ENCODE measurements at regions not wholly inside any gene's neighbourhood (a gene's known extent, or its start where the extent isn't known, plus 50 kb on each side); places are given as distances from the start of the nearest gene placed in this dataset.
"Not testable (repeated sequence)": the region's sequence is repeated elsewhere in the genome, so short reads cannot be mapped to it uniquely, and the experiment has no call there.

DNA sequence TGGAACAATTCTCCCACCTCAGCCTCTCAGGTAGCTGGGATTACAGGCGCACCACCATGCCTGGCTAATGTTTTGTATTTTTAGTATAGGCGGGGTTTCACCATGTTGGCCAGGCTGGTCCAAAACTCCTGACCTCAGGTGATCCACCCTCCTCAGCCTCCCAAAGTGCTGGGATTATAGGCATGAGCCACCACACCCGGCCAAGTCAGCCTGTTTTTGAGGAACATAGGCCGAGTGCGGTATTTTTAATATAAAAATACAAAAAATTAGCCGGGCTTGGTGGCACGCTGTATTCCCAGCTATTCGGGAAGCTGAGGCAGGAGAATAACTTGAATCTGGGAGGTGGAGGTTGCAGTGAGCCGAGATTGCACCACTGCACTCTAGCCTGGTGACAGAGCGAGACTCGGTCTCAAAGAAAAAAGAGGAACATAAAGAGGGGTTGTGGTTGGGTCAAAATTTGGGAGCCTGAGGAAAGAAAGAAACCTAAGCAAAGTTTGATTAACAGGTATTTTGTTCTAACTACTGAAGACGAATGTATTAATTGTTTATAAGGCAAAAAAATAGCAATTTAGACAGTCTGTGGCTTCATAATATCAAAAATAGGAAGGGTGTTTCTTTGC lies 51.6 kb upstream of the ZNF254 start:
- not testable (repeated sequence) for H3K4me3 ChIP-seq, H3K9me3 ChIP-seq, H3K36me3 ChIP-seq, H3K27me3 ChIP-seq, DNase-seq

Measured in MG63 (cell line).